GM19324 (cell line): ENCODE measurements at regions not wholly inside any gene's neighbourhood (a gene's known extent, or its start where the extent isn't known, plus 50 kb on each side); places are given as distances from the start of the nearest gene placed in this dataset.

Experiments used
- ATAC-seq: cut with Tn5 transposase; IDR thresholded peaks from one replicate; pipeline ENCODE4 v1.9.1; 2021; ENCODE audit warnings: mild to moderate bottlenecking, moderate library complexity; ENCODE audit not compliant: unreplicated experiment, low FRiP score

GRCh38 chr7:124992851-124993562, 63.4 kb upstream of the POT1 start:
- ATAC-seq: no peak

- no peak for ATAC-seq
Observed at GRCh38 chr7:124989911-124990310, 60.3 kb upstream of the POT1 start.
